Lung (tissue), 11 donors: ENCODE measurements at regions not wholly inside any gene's neighbourhood (a gene's known extent, or its start where the extent isn't known, plus 50 kb on each side); places are given as distances from the start of the nearest gene placed in this dataset.

ENCODE experiments used
- ATAC-seq: fragments of 200-7000 bp; cut with Tn5 transposase; one replicate; pipeline ENCODE4 v1.9.1; 2020; ENCODE audit warnings: moderate number of reproducible peaks; ENCODE audit not compliant: insufficient read depth, low FRiP score
- DNase-seq, 3 donors: peaks; one replicate each; pipeline ENCODE4 v3.0.0-alpha.2; 2013 to 2017
- H3K27ac ChIP-seq, 2 donors: one replicate each; pipeline ENCODE4 v1.5.1; 2013; ENCODE audit warnings: mild to moderate bottlenecking in 2 of 2, moderate library complexity in 2 of 2, control low read depth in 1 of 2, inconsistent platforms in 1 of 2, low read depth in 1 of 2, low read length in 1 of 2
- H3K27me3 ChIP-seq, 3 donors: one replicate each; pipeline ENCODE4 v1.5.1; 2013; ENCODE audit warnings: low read length in 2 of 3; ENCODE audit not compliant: control insufficient read depth in 3 of 3, insufficient read depth in 3 of 3
- H3K36me3 ChIP-seq, 4 donors: one replicate each; pipeline ENCODE4 v1.5.1; 2013; ENCODE audit warnings: low read length in 4 of 4, mild to moderate bottlenecking in 1 of 4, moderate library complexity in 1 of 4; ENCODE audit not compliant: control insufficient read depth in 4 of 4, insufficient read depth in 4 of 4
- H3K4me1 ChIP-seq, 5 donors: one replicate each; pipeline ENCODE4 v1.5.1; 2013; ENCODE audit warnings: low read length in 5 of 5, mild to moderate bottlenecking in 2 of 5, moderate library complexity in 1 of 5; ENCODE audit not compliant: control insufficient read depth in 5 of 5, insufficient read depth in 5 of 5
- H3K4me3 ChIP-seq: one replicate; pipeline ENCODE4 v1.5.1; 2013; ENCODE audit warnings: mild to moderate bottlenecking, control low read depth, moderate library complexity
- H3K9ac ChIP-seq, 2 donors: one replicate each; pipeline ENCODE4 v1.5.1; 2013; ENCODE audit warnings: low read length in 2 of 2, control low read depth in 1 of 2; ENCODE audit not compliant: insufficient read depth in 1 of 2
- H3K9me3 ChIP-seq, 4 donors: one replicate each; pipeline ENCODE4 v1.5.1; 2013; ENCODE audit warnings: low read length in 3 of 4, mild to moderate bottlenecking in 1 of 4, moderate library complexity in 1 of 4; ENCODE audit not compliant: control insufficient read depth in 4 of 4, insufficient read depth in 3 of 4
- WGBS, 2 donors: extraction: QIAGEN DNeasy Blood & Tissue Kit; methylation state at CpG; one replicate each; pipeline ENCODE4 v1.1.7; 2013; 5-methylcytosine and 5-hydroxymethylcytosine counted together
- TF ChIP-seq, protein P1 (sequence below): IDR thresholded peaks from 2 replicates; pipeline ENCODE4 v1.5.1; 2012; ENCODE audit warnings: mild to moderate bottlenecking; ENCODE audit errors: control extremely low read depth, extremely low read depth
- donor health status: control.
- donor health status: control.
- donor health status: Bipolar disorder and iron deficiency.
- donor health status: healthy.
- donor health status: DM: yes; HTN: yes; CAD: no.

- Histone ChIP-seq H3K9me3 (peaks cover 0 to 1% (median 0%) of the 10 kb centered on the region in 4 donors), H3K4me1 (peaks cover 0 to 21% (median 0%) of the 10 kb centered on the region in 5 donors), H3K9ac (no peak overlapping the region), H3K36me3 (no peaks in the 10 kb centered on the region), H3K4me3 (no peak overlapping the region), H3K27me3 (no peaks in the 10 kb centered on the region), H3K27ac (no peak overlapping the region)
- DNase-seq (no peak), ATAC-seq (no peak)
- TF ChIP-seq, protein P1, sequence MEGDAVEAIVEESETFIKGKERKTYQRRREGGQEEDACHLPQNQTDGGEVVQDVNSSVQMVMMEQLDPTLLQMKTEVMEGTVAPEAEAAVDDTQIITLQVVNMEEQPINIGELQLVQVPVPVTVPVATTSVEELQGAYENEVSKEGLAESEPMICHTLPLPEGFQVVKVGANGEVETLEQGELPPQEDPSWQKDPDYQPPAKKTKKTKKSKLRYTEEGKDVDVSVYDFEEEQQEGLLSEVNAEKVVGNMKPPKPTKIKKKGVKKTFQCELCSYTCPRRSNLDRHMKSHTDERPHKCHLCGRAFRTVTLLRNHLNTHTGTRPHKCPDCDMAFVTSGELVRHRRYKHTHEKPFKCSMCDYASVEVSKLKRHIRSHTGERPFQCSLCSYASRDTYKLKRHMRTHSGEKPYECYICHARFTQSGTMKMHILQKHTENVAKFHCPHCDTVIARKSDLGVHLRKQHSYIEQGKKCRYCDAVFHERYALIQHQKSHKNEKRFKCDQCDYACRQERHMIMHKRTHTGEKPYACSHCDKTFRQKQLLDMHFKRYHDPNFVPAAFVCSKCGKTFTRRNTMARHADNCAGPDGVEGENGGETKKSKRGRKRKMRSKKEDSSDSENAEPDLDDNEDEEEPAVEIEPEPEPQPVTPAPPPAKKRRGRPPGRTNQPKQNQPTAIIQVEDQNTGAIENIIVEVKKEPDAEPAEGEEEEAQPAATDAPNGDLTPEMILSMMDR: no peak
- 88 to 100% methylated on average over 1 of the region's 1 CpG for WGBS, 2 donors
Observed at GRCh38 chr10:10315989-10316388, 701.7 kb upstream of the CELF2 start.

- Histone ChIP-seq H3K27me3 (no peaks in the 10 kb centered on the region), H3K4me3 (no peak overlapping the region), H3K36me3 (no peaks in the 10 kb centered on the region), H3K4me1 (peaks cover 0 to 21% (median 0%) of the 10 kb centered on the region in 5 donors), H3K27ac (no peak overlapping the region), H3K9me3 (peaks cover 0 to 2% (median 0%) of the 10 kb centered on the region in 4 donors), H3K9ac (no peak overlapping the region)
- 85 to 86% methylated on average over 1 of the region's 1 CpG for whole genome bisulfite sequencing, 2 donors
- TF ChIP-seq, protein P1: no peak
- ATAC-seq: no peak
- DNase-seq: no peak
Observed at GRCh38 chr10:10317151-10317550, 700.5 kb upstream of the CELF2 start.

GRCh38 chr10:10318856-10319255 is 698.8 kb upstream of the CELF2 start:
- 73 to 82% methylated on average over 1 of the region's 1 CpG for WGBS, 2 donors
- Histone ChIP-seq H3K4me3 (no peak overlapping the region), H3K27me3 (no peaks in the 10 kb centered on the region), H3K4me1 (peaks cover 0 to 12% (median 0%) of the 10 kb centered on the region in 5 donors), H3K9me3 (peaks cover 0 to 2% (median 0%) of the 10 kb centered on the region in 4 donors), H3K36me3 (no peaks in the 10 kb centered on the region), H3K27ac (no peak overlapping the region), H3K9ac (no peak overlapping the region)
- no peak for ATAC-seq
- TF ChIP-seq, protein P1: no peak
- no peak for DNase-seq

DNA sequence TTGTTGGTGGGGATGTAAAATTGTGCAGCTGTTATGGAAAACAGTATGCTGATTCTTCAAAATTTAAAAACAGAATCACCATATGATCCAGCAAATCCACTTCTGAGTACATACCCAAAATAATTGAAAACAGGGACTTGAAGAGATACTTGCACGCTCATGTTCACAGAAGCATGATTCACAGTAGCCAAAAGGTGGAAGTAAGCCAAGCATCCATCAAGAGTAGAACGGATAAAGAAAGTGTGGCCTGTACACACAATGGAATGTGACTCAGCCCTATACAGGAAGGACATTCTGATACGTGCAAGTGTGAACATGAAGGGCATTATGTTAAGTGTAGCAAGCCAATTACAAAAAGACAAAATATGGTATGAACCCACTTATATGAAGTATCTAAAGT is 696.7 kb upstream of the CELF2 start:
- H3K9me3 ChIP-seq: peaks cover 0 to 2% (median 0%) of the 10 kb centered on the region in 4 donors
- H3K27ac ChIP-seq: no peak overlapping the region
- no peak overlapping the region for H3K4me3 ChIP-seq
- no peak overlapping the region for H3K9ac ChIP-seq
- H3K36me3 ChIP-seq: no peaks in the 10 kb centered on the region
- ATAC-seq (no peak), DNase-seq (no peak)
- TF ChIP-seq, protein P1: no peak
- H3K27me3 ChIP-seq: no peaks in the 10 kb centered on the region
- no peaks in the 10 kb centered on the region for H3K4me1 ChIP-seq
- 50 to 69% methylated on average over 3 of the region's 3 CpGs for WGBS, 2 donors
